NCI-H774 (cell line): ENCODE measurements at regions not wholly inside any gene's neighbourhood (a gene's known extent, or its start where the extent isn't known, plus 50 kb on each side); places are given as distances from the start of the nearest gene placed in this dataset.
"Not testable (repeated sequence)": the region's sequence is repeated elsewhere in the genome, so short reads cannot be mapped to it uniquely, and the experiment has no call there.

ENCODE experiments used
- DNase-seq: peaks from one replicate; lab custom pipeline; 2025; lab: John Stamatoyannopoulos, UW

- no peak for DNase-seq
These were observed 920.2 kb upstream of the SOX9 start for GRCh38 chr17:71200597-71200996.

- no peak for DNase-seq
These were observed 919.2 kb upstream of the SOX9 start for GRCh38 chr17:71201639-71202038.

GRCh38 chr17:71202449-71202848 is 918.4 kb upstream of the SOX9 start:
- no peak for DNase-seq

GRCh38 chr17:71203953-71204352 is 916.9 kb upstream of the SOX9 start:
- DNase-seq: no peak

GRCh38 chr17:71205951-71206350 is 914.9 kb upstream of the SOX9 start:
- not testable (repeated sequence) for DNase-seq

GRCh38 chr17:71208111-71208704 is 912.6 kb upstream of the SOX9 start:
- DNase-seq: no peak

GRCh38 chr17:71213936-71214335 is 906.9 kb upstream of the SOX9 start:
- DNase-seq: no peak

GRCh38 chr17:71217769-71218168 is 903.1 kb upstream of the SOX9 start:
- no peak for DNase-seq

GRCh38 chr17:71224824-71225575 is 895.8 kb upstream of the SOX9 start:
- no peak for DNase-seq

GRCh38 chr17:71227841-71228240 is 893.0 kb upstream of the SOX9 start:
- no peak for DNase-seq

GRCh38 chr17:71229070-71229469 is 891.8 kb upstream of the SOX9 start:
- no peak for DNase-seq

- no peak for DNase-seq
These were observed 887.8 kb upstream of the SOX9 start for GRCh38 chr17:71232801-71233559.

- no peak for DNase-seq
These were observed 886.5 kb upstream of the SOX9 start for GRCh38 chr17:71234349-71234748.

- no peak for DNase-seq
These were observed 882.8 kb upstream of the SOX9 start for GRCh38 chr17:71237903-71238538.

GRCh38 chr17:71247441-71248015 is 873.3 kb upstream of the SOX9 start:
- no peak for DNase-seq

GRCh38 chr17:71251276-71251675 is 869.5 kb upstream of the SOX9 start:
- no peak for DNase-seq

GRCh38 chr17:71251951-71252350 is 868.9 kb upstream of the SOX9 start:
- DNase-seq: no peak

- DNase-seq: no peak
These were observed 868.4 kb upstream of the SOX9 start for GRCh38 chr17:71252436-71252835.

- no peak for DNase-seq
These were observed 863.7 kb upstream of the SOX9 start for GRCh38 chr17:71257096-71257495.

GRCh38 chr17:71260366-71260940 is 860.4 kb upstream of the SOX9 start:
- DNase-seq: no peak

GRCh38 chr17:71262586-71262985 is 858.2 kb upstream of the SOX9 start:
- no peak for DNase-seq

- DNase-seq: no peak
These were observed 853.2 kb upstream of the SOX9 start for GRCh38 chr17:71267668-71268067.
